Colon (tissue), 2 donors: ENCODE measurements at regions not wholly inside any gene's neighbourhood (a gene's known extent, or its start where the extent isn't known, plus 50 kb on each side); places are given as distances from the start of the nearest gene placed in this dataset.
"Not testable (repeated sequence)": the region's sequence is repeated elsewhere in the genome, so short reads cannot be mapped to it uniquely, and the experiment has no call there.

ENCODE experiments used
- FAIRE-seq: peaks from 2 replicates; lab custom pipeline; 2012; peaks lifted over from hg19 to GRCh38; lab: Jason Lieb, UNC
- donor health status: control.
- donor health status: control.

DNA sequence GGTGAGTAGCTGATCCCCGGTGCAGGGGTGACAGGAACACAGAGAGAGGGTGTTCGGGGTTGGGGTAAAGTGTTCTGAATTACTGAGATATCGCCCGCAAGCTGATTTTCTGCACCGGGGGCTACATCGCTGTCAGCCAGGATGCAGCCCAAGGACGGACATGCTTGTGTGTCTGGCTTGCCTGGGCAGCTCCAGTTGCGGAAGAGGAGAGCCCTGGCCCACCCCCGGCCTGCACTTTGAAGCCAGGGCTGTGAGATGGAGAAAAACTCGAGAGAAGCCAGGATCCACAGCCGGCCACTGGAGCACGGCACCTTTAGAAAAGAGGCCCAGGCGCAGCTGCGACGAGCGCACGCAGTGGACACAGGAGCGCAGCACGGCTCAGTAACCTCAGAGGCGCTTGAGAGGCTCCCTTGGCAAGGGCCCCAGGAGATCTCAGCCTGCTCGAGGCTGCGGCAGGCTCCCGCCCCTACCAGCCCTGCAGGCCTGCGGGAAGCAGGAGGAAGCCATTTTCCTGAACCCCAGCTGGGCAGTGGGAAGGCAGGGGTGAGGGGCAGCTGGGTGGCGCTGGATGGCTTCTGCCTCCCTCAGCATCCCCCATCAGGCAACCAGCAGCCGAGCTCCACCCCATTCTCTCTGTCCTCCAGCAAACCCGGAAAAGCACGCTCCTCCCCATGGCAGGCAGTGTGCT is 59.2 kb downstream of the C9orf50 start:
- FAIRE-seq: no peak

DNA sequence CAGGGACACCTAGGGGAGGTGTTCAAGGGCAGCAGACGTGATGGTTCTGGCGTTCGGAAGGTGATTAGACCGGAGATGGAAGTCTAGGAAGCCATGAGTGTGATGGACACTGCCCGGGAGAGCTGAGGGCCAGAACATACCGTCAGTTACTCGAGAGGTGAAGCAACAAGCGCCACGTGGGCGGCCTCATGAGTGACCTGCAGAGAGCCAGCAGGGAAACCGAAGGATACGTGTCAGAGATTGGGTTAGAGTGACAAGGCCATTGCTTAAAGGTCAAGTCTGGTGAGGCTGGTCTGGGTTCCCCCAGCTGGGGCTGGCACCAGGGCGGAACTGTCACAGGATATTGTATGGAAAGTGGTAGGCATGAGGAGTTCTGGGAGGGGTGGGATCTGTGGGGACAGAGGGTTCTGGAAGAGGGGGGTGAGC is 60.0 kb downstream of the C9orf50 start:
- no peak for FAIRE-seq

DNA sequence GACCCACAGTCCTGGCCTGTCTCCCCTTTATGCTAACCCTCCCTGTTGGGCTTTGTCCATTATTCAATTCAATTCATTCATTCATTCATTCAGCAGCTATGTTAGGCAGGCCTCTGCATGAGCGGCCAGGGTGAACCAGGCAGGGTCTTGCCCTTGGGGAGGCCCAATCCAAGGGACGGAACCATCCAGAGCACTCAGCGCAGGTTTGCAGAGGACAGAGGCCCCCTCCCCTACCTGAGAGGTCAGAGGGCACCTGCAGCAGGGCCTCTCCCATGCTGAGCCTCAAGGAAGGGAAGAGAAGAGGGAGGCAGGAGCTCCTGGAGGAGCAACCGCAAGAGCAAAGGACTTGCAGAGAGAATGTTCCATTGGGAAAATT is 61.4 kb downstream of the C9orf50 start:
- no peak for FAIRE-seq

DNA sequence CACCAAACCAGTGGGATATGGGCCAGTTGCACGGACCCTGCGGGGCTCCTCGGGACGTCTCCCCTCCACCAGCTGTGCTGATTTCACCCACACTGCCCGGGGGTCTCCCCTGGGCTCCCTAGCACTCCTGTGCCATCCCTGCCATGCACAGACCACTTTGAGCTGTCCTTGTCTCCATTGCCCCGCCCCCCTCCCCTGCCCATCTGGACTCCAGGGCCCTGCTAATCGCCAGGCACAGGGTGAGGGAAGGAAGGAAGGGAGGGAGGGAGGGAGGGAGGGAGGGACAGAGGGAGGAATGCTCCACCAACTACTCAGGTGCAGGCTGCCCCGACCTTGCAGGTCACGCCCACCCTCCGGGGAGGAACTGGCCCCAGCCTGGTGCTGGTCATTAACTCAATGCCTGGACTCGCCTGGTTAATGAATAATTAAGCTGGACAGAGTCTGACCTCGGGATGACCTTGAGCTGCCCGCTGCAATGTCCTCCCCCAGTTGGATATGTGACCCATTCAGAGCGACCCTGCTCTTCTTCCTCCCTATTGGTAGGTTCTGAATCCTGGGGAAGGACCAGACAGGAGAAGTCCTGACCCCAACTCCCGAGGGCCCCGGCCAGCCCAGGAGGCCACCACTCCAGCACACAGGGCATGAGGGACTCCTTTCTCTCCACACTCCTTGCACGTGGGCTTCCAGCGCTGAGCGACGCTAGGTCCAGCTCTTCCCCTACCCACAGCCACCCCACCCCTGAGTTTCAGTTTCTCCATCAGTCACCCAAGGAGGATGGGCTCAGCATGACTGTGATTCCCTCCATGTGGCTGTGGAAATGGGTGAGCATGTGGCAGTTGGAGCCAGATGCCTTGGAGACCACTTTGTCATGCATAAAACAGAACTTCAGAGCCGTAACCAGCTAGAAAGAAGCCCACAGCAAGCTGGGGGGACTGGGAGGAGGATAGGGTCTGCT is 62.1 kb downstream of the C9orf50 start:
- no peak for FAIRE-seq

DNA sequence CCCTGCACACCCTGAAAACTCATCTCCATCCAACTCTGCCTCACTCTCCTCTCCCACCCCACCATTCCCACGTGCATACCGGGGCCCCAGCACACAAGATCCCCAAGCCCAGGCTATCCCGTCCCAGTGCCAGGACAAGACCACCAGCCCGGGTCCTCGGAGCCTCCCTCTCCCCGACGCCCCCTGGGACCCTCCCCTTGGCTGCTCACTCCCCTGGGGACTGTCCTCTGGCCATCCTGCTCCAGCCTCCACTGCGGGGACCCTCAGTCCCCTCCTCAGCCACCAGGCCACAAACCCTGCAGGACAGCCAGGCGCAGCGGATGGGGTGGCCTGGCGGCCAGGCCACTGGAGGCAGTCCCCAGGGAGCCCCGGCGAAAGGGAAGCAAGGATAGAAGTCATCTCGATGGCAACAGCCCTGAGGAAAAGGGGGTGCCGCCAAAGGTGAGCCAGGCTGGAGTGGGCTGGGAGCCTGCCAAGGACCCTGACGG is 62.8 kb downstream of the C9orf50 start:
- no peak for FAIRE-seq

DNA sequence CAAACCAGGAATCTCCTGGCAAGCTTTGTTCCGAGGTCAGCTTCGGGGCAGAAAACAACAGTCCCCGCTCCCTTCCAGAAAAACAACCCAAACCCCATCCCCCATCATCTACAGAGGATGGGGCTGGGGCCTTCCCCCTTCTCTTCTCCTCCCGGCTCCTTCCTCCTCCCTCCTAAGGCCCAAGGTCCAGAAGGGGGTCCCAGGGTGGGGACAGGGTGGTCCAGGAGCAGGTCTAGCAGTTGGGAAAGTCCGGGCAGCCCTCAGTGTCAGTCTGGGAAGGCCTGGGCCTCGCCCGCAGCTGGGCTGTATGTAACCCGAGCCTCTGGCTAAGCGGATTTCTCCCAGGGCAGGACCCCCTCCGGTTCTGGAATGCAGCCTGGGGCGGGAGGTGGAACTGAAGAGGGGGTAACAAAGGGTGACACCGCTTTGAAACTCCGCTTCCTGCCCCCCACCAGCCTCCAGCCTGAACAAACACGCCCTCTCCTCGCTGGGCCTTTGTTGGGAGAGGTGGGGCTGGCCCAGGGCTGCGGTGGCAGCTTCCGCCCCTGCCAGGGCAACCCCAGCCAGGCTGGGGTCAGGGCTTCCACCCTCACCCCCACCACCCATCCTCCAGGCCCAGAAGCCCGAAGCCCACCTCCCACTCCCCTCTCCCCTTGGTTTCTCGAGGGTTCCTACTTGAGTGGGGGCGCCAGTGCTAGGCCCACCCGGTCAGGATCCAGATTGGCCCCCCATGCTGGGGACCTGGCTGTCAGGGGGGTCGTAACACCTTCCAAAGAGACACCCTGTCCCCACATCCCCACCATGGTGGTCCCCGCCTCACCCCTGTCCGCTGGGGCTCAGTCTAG is 63.5 kb downstream of the C9orf50 start:
- no peak for FAIRE-seq

DNA sequence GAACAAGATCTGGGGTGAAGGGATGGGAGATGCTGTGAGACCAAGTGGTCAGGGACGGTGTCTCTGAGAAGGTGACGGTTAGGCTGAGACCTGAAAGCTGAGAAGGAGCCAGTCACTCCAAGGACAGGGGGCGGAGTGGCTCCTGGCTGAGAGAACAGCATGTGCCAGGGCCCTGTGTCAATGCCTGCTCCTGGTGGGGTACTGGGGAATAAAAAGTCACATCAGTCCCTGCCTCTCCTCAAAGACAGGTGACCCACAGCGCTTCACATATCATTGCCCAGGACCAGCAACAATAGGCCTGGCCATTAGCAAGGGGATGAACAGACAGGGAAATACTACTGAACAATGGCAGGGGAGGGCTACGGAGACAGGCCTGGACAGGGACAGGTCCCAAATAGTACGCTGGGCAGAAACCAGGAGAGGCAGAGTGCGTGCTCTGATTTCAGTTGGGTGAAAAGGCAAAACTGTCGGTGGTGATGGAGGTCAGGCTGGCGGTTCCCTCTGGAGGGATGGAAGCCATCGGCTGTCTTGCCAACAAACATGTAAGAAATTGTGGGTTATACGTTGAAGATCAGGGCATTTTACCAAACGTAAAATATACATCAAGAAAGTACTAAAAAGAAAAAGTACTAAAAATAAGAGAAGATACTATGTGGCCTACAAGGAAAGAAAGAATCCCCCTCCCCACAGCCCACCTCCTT is 64.3 kb downstream of the C9orf50 start:
- no peak for FAIRE-seq

DNA sequence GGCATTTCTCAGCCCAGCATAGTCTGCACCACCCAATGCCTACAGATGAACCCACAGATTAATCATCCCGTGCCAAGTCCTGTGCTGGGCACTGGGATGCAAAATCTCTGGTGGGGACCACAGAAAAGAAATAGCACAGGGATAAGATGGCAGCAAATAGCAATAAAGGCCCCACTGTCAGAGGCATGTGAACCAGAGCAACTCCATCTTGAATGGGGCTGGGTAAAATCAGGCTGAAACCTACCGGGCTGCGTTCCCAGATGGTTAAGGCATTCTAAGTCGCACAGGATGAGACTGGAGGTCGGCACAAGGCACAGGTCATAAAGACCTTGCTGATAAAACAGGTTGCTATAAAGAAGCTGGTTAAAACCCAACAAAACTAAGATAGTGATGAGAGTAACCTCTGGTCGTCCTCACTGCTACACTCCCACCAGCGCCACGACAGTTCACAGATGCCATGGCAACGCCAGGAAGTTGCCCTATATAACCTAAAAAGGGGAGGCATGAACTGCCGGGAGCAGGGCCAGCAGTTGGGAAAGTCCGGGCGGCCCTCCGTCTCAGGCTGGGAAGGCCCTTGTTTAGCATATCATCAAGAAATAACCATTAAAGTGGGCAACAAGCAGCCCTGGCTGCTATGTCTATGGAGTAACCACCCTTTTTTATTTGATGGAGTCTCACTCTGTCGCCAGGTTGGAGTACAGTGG is 65.2 kb downstream of the C9orf50 start:
- no peak for FAIRE-seq

DNA sequence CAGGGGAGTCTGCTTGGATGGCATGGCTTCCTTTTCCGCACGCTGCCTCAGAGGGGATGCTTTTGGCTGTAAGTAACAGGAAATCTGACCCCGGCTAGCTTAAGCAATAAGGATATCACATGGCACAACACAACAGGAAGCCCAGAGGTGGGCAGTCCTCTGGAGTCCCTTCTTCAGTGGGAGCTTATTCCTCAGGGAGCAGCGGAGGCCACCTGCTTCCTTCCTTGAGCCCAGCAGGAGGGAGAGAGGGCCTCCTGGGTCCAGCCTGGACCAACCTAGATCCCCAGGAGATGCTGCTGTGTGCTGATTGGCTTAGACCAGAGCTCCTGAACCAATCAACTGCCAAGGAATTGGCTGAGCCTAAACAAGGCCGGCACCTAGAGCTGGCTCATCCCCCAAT is 66.3 kb downstream of the C9orf50 start:
- FAIRE-seq: no peak

DNA sequence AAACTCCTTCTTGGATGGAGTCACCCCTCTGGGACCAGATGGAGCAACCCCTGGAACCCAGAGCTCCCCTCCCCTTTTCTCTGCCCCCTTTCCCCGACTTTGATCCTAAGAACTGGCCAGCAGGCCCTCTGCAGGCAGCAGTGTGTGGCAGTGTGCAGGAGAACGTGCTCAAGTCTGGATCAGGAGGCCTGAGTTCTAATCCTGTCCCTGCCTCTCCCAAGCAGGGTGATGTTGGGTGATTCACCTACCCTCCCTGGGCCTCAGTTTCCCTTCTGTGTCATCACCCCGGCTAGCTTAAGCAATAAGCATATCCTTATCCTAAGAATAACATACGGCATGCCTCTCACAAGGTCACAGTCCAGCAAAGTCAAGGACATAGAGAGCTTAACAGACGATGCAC is 67.6 kb downstream of the C9orf50 start:
- FAIRE-seq: no peak

DNA sequence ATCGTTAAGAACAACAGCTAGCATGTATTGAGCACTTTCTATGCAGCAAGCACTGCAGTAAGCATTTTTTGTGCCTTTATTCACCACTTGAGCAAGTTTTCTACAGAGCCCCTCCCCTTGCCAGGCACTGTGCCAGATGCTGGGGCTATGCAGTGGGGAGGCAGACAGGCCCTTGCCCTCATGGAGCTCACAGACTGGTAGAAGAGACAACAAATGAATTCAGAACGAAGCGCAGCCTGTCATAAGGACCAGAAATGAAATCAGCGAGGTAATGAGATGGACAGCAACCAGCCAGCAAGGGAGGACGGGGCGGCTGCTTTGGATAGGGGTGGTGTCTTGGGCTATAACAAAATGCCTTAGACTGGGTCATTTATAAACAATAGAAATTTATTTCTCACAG is 68.8 kb downstream of the C9orf50 start:
- no peak for FAIRE-seq

DNA sequence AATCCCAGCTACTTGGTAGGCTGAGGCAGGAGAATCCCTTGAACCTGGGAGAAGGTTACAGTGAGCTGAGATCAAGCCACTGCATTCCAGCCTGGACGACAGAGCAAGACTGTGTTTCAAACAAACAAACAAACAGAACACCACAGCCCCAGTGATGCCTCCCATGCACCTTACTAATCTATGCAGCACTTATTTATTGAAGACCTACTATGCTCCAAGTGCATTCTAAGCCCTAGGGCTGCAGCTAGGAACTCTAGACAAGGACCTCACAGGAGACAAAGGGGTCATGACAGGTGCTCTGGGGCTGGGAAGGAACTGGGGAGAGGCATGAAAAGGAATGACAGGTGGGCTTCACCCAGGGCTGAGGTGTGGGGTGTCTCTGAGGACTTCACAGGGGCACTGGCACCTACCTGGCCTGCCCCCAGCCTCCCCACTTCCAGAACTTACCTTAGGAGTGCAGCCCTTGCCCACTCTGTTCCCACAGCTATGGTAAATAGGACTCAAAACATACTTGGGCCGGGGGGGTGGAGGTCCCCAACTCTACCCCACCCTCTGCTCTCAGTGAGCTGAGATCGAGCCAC is 69.4 kb downstream of the C9orf50 start:
- no peak for FAIRE-seq

DNA sequence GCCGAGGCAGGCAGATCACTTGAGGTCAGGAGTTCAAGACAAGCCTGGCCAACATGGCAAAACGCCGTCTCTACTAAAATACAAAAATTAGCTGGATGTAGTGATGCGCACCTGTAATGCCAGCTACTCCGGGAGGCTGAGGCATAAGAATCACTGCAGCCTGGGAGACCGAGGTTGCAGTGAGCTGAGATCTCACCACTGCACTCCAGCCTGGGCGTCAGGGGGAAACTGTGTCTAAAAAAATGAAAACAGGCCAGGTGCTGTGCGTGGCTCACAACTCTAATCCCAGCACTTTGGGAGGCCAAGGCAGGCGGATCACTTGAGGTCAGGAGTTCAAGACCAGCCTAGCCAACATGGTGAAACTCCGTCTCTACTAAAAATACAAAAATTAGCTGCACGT is 69.9 kb downstream of the C9orf50 start:
- FAIRE-seq: not testable (repeated sequence)

DNA sequence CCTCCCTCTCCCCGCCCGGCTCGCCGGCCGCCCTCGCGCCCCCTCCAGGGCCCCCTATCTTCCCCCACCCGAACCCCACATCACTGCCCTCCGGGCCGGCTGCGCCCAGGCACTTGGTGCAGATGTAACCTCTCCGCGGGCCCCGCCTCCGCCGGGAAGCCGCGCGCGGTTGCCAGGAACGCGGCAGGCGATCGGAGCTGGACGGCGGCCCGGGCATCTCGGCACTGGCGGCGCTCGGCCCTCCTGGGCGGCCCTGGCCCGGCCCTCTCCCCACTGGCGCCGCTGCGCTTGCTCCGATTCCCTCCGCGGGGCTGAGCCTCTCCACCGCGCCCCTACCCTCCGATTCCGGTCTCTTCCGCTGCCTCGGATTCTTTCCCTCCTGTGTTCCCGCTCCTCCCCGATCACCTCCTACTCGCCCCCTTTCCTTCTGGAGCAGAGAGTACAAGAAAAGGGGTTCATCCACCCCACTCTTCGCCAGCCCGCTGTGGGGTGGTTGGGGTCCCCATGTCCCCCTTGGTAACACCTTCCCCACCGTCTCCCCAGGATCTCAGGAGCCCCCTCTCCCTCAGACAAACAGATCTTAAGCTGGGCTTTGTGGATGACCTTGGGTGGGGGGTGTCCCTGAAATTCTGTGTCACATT is 70.6 kb downstream of the C9orf50 start:
- no peak for FAIRE-seq

DNA sequence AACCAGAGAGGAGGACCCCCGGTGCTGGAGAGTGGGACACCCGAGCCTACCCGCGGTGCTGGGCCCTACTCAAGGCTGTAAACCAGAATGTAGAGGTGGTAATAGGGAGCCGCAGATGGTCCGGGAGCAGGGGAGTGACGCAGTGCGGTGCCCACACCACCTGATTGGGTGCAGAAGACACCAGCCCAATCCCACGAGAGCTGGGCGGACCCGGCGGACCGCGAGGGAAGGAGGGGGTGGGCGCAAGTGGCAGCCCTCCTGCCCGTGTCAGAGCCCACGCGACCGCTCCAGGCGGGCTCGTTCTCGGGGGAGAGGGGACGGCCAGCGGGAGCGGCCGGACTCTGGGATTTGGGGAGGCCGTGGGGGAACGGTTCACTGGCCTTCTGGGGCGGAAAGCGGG is 71.2 kb downstream of the C9orf50 start:
- FAIRE-seq: no peak

DNA sequence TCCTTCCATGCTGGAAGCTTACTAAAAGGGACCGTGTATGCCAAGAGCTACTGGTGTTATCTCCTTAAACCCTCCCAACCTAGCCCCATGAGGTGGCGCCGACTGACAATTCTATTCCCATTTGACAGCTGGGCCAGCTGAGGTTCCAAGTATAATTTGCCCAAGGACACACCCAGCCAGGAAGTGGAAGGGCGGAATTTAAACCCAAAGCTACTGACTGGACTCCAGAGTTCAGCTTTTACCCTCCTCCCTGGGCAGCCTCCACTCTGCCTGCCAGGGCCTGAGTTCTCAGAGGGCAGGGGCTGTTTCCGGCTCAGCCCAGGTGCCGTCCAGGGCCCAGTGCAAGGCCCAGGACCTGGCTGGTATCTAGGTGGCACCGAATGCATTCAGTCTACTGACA is 71.8 kb downstream of the C9orf50 start:
- no peak for FAIRE-seq

DNA sequence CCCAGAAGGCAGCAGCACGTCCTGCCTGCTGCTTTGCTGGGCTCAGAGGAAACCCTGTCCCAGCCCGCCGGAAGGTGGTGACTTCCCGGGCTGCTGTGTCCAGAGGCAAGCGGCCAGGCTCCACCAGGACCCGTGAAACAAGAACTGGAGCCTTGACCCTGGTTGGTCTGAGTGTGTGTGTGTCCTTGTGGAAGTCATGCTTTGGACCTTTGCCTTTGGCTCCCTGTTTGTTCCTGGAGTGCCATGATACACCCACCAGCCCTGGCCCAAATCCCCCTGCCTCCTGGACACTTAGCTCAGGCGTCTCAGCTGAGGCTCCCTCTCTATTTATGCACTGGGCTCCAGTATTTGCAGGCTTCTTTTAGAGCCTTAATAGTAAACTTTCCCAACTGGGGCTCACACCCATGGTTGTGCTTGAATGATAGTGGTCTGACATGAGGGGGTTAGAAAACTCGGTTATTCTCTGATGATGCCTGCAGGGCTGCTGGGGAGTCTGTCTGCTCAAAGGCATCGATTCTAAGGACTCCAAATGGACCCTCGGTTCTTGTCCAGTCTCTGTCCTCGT is 72.2 kb downstream of the C9orf50 start:
- no peak for FAIRE-seq

DNA sequence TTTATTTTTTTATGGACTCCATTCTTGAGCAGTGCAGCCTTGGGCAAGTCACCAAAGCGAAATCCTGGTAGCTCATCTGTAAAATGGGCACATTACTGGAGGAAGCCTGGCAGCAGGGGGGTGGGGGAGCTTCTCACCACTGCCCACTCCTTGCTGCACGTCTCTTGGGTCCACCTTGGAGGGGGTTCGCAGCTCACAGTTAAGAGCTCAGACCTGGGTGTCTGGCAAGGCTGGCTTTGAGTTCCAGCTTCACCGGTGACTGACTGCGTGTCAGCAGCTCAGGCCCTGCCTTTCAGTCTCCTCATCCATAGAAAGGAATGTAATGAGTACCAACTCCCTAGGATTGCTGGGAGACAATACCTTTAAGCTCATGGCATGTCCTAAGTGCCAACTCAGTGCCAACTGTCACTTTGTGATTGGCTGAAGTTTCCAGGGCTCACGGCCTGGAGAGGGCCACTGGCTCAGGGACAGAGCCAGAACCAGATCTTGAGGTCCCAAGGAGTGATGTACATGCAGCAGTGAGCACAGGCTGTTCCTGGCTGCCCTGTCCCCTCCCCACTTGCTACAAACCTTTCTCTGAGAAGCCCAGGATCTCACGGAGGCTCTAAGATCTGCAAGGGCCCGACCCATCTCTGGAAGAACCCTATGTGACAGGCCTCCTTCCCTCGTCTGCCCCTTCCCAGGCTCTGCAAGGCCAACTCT is 72.9 kb downstream of the C9orf50 start:
- no peak for FAIRE-seq

DNA sequence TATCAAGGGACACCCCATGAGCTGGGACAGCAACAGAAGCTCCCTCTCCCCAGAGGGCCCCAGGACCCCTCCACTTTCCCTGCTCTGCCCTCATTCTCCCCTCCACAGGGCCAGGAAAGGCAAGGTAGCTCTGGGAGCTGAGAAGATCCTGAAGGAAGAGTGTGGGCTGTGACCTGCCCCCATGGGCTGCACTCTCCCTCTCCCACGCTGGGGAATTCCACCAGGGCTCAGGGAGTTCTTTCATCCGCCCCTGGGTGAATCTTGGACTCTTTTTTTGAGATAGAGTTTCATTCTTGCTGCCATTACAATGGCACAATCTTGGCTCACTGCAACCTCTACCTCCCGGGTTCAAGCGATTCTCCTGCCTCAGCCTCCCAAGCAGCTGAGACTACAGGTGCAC is 73.8 kb downstream of the C9orf50 start:
- FAIRE-seq: no peak
